Heart left ventricle (tissue), 16 donors: ENCODE measurements at regions not wholly inside any gene's neighbourhood (a gene's known extent, or its start where the extent isn't known, plus 50 kb on each side); places are given as distances from the start of the nearest gene placed in this dataset.

ENCODE experiments used
- ATAC-seq, 4 donors: fragments of 200-7000 bp; cut with Tn5 transposase; one replicate each; pipeline ENCODE4 v1.9.1; 2020 to 2022; ENCODE audit warnings: moderate library complexity in 4 of 4, mild to moderate bottlenecking in 3 of 4, moderate number of reproducible peaks in 1 of 4
- DNase-seq, 5 donors: peaks; one replicate each; pipeline ENCODE4 v3.0.0-alpha.2; 2020
- H3K27ac ChIP-seq, 12 donors: fragments of 200-600 bp; sonication (generic) in 4 of 12; one replicate each; pipeline versions ENCODE4 v1.5.0 to v1.8.0; 2016 to 2022; ENCODE audit warnings: mild to moderate bottlenecking in 2 of 12
- H3K27me3 ChIP-seq, 9 donors: fragments of 200-600 bp; sonication (generic) in 2 of 9; one replicate each; pipeline versions ENCODE4 v1.5.1 to v1.8.0; 2016 to 2022; ENCODE audit warnings: mild to moderate bottlenecking in 3 of 9
- H3K36me3 ChIP-seq, 9 donors: fragments of 200-600 bp; sonication (generic) in 2 of 9; one replicate each; pipeline versions ENCODE4 v1.5.0 to v1.8.0; 2018 to 2022; ENCODE audit warnings: mild to moderate bottlenecking in 2 of 9
- H3K4me1 ChIP-seq, 12 donors: fragments of 200-600 bp; sonication (generic) in 4 of 12; one replicate each; pipeline versions ENCODE4 v1.5.0 to v1.8.0; 2016 to 2022; ENCODE audit warnings: mild to moderate bottlenecking in 3 of 12
- H3K4me3 ChIP-seq, 12 donors: fragments of 200-600 bp; sonication (generic) in 4 of 12; one replicate each; pipeline versions ENCODE4 v1.5.0 to v1.8.0; 2017 to 2022; ENCODE audit warnings: mild to moderate bottlenecking in 9 of 12, moderate library complexity in 4 of 12
- H3K9me3 ChIP-seq, 12 donors: fragments of 200-600 bp; sonication (generic) in 4 of 12; one replicate each; pipeline versions ENCODE4 v1.5.0 to v1.8.0; 2016 to 2022; ENCODE audit warnings: mild to moderate bottlenecking in 1 of 12
- CTCF ChIP-seq, 12 donors: fragments of 200-600 bp; sonication (generic) in 4 of 12; IDR thresholded peaks; one replicate each; pipeline versions ENCODE4 v1.5.0 to v1.8.0; 2018 to 2022; ENCODE audit warnings: antibody characterized with exemption in 12 of 12, mild to moderate bottlenecking in 5 of 12
- POLR2A ChIP-seq, 2 donors: fragments of 450-650 bp; IDR thresholded peaks; one replicate each; pipeline ENCODE4 v1.6.1; 2017; ENCODE audit warnings: antibody characterized with exemption in 2 of 2, mild to moderate bottlenecking in 2 of 2, moderate library complexity in 2 of 2
- WGBS, 4 donors: extraction: QIAGEN DNeasy Blood & Tissue Kit in 2 of 4; methylation state at CpG; one replicate each; pipeline versions ENCODE4 v1.1.5 to v1.1.7; 2013 to 2018; 5-methylcytosine and 5-hydroxymethylcytosine counted together
- intact Hi-C, 10 donors: fragments of 100-400 bp; cut with DNase I; formaldehyde crosslinking; loops; one replicate each; pipeline versions ENCODE4 v1.11.1 to v1.14.2; 2022
- donor health status: ischemic (EF 13 %, LVEDD 7.1; RV severe dilation, severe dysfunction).
- donor health status: healthy with polysubstance abuse.
- donor health status: DM: no; HTN: yes; CAD: no.
- donor health status: DM: no; HTN: no; CAD: no.
- donor health status: ischemic (EF 25% LVEDD 6.9; RV normal size, moderate dysfunction).
- donor health status: ischemic (EF 25% LVEDD 5.7; RV mildly dilated, moderate dysfunction).
- donor health status: healthy.
- donor health status: DM: yes; HTN: yes; CAD: no.
- donor health status: ischemic (EF 35%, LVEDD 5.7; RV mildly dilated, moderate dysfunction).
- donor health status: nonischemic (EF 11% LVEDD 7.7; RV severe dilation, severe dysfunction).
- donor health status: DM: yes; HTN: yes; CAD: no.
- donor health status: PGD.
- donor health status: ischemic (EF 29% LVEDD 5.4; RV normal size, mild dysfunction).
- donor health status: nonischemic (EF 23%, LVEDD 6.1; RV moderate dilation, normal function).

GRCh38 chr14:53517270-53517960, 364.3 kb upstream of the DDHD1 start:
- TF ChIP-seq CTCF (IDR thresholded peaks at IDR 0.05) (no peak), POLR2A (IDR thresholded peaks at IDR 0.05) (no peak)
- no peak for ATAC-seq
- Histone ChIP-seq H3K36me3 (no peaks in the 10 kb centered on the region), H3K27ac (no peak overlapping the region), H3K27me3 (no peaks in the 10 kb centered on the region), H3K4me1 (no peaks in the 10 kb centered on the region), H3K9me3 (peaks cover 0 to 2% (median 0%) of the 10 kb centered on the region in 12 donors), H3K4me3 (no peak overlapping the region)
- intact Hi-C loops = no loop called here
- no peak for DNase-seq
- WGBS, 4 donors = 68 to 92% (median 82%) methylated on average over 2 of the region's 2 CpGs

- H3K27me3 ChIP-seq = no peaks in the 10 kb centered on the region
- no peak overlapping the region for H3K27ac ChIP-seq
- no peaks in the 10 kb centered on the region for H3K4me1 ChIP-seq
- H3K9me3 ChIP-seq = no peaks in the 10 kb centered on the region
- WGBS, 4 donors = 85 to 90% (median 88%) methylated on average over 2 of the region's 2 CpGs
- no peak overlapping the region for H3K4me3 ChIP-seq
- ATAC-seq (no peak), DNase-seq (no peak)
- intact Hi-C loops = no loop called here
- no peaks in the 10 kb centered on the region for H3K36me3 ChIP-seq
- TF ChIP-seq CTCF (IDR thresholded peaks at IDR 0.05) (no peak), POLR2A (IDR thresholded peaks at IDR 0.05) (no peak)
These were observed 363.2 kb upstream of the DDHD1 start for GRCh38 chr14:53516261-53516774.

- Histone ChIP-seq H3K27me3 (no peaks in the 10 kb centered on the region), H3K4me3 (no peak overlapping the region), H3K27ac (no peak overlapping the region), H3K36me3 (no peaks in the 10 kb centered on the region), H3K9me3 (no peaks in the 10 kb centered on the region), H3K4me1 (no peaks in the 10 kb centered on the region)
- TF ChIP-seq POLR2A (IDR thresholded peaks at IDR 0.05) (no peak), CTCF (IDR thresholded peaks at IDR 0.05) (no peak)
- DNase-seq (no peak), ATAC-seq (no peak)
- intact Hi-C loops = no loop called here
- WGBS, 4 donors = 68 to 82% (median 81%) methylated on average over 5 of the region's 5 CpGs
These were observed 362.2 kb upstream of the DDHD1 start for GRCh38 chr14:53515276-53515675.

- Histone ChIP-seq H3K9me3 (no peaks in the 10 kb centered on the region), H3K4me1 (no peaks in the 10 kb centered on the region), H3K27me3 (no peaks in the 10 kb centered on the region), H3K4me3 (no peak overlapping the region), H3K27ac (no peak overlapping the region), H3K36me3 (no peaks in the 10 kb centered on the region)
- ATAC-seq (no peak), DNase-seq (no peak)
- no peak for TF ChIP-seq POLR2A (IDR thresholded peaks at IDR 0.05)
- TF ChIP-seq CTCF (IDR thresholded peaks at IDR 0.05) = no peak
- WGBS, 4 donors = 86 to 91% (median 90%) methylated on average over 3 of the region's 3 CpGs
- intact Hi-C loops = no loop called here
These were observed 361.1 kb upstream of the DDHD1 start for GRCh38 chr14:53514197-53514596.
